Cerebellar nuclear complex (tissue), 1 donor: ENCODE measurements at regions not wholly inside any gene's neighbourhood (a gene's known extent, or its start where the extent isn't known, plus 50 kb on each side); places are given as distances from the start of the nearest gene placed in this dataset.
"Not testable (repeated sequence)": the region's sequence is repeated elsewhere in the genome, so short reads cannot be mapped to it uniquely, and the experiment has no call there.

Experiments used
- DNase-seq, 2 experiments: peaks; one replicate each; lab custom pipeline; 2025; lab: John Stamatoyannopoulos, UW

DNA sequence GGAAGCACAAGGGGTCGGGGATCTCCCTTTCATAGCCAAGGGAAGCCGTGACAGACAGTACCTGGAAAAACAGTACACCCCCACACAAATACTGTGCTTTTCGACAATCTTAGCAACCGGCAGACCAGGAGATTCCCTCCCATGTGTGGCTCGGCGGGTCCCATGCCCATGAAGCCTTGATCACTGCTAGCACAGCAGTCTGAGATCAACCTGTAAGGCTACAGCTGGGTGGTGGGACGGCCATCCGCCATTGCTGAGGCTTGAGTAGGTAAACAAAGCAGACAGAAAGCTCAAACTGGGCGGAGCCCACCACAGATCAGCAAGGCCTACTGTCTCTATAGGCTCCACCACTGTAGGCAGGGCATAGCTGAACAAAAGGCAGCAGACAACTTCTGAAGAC is 180.2 kb upstream of the SOX6 start:
- no peak for DNase-seq

DNA sequence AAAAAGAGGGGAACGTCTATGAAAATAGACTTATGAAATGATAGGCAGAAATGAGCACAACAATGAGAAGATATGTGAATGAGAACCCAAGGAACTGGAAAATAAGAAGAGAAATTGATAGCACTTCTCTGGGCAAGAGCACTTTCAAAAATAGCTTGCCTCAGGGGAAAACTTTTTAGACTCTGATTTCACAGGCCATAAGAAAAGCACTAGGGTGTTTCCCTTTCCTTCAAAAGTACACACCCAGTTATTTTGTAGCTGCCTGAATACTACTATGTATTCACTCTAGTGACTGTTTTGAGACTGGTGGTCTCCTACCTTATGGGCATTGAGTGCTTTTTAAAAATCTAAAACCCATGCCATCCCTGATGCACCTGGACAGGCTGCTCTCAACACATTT is 172.3 kb upstream of the SOX6 start:
- DNase-seq, result no peak

DNA sequence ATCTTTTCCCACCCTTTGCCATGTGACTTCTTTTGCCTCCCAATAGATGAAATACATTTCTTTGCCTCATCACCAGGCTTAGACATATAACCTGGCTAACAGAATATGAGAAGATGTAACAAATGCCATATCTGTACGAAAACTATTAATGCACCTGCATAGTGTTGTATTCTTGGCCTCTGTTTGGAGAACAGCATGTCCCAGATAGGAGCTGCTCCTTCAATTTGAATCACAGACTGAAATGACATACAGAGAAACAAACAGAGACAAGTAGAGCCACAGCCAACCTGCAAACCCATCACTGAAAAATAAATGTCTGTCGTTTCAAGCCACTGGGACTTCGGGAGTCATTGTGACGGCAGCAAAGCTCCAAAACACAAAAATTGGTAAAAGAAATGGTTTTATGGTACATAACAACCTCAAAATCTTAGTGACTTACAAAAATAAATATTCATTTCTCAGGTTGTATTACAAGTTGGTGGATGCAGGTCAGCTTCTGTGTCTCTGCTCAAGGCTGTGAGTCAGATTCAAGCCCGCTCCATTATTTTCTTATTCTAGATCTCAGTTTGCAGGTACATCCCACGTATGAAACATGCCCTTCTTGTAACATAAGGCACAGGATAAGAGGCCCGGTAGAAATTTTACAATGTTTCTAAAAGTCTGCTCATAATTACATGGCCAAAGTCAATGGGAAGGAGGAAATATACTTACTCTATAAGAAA is 171.3 kb upstream of the SOX6 start:
- DNase-seq, result no peak

DNA sequence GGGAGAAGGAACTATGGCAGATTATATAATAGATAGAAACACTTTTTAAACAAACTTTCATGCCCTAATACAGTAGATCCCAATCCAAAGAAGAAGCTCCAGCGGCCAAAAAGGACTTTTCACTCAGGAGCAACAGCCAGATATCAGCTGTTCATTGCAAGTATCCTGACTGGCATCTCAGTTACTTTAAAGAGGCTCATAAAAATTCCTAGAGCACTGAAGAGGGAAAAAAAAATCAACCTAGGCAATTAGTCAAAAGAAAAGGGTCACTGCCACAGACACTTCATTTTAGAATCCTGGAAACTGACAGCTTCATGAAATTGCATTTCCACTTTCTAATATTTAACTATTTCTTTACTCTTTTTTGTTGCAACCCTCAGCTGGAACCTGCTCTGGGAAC is 170.6 kb upstream of the SOX6 start:
- no peak for DNase-seq

DNA sequence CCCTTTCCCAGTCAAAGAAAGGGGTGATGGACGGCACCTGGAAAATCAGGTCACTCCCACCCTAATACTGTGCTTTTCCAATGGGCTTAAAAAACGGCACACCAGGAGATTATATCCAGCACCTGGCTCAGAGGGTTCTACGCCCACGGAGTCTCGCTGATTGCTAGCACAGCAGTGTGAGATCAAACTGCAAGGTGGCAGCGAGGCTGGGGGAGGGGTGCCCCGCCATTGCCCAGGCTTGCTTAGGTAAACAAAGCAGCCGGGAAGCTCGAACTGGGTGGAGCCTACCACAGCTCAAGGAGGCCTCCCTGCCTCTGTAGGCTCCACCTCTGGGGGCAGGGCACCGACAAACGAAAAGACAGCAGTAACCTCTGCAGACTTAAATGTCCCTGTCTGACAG is 164.4 kb upstream of the SOX6 start:
- not testable (repeated sequence) for DNase-seq

DNA sequence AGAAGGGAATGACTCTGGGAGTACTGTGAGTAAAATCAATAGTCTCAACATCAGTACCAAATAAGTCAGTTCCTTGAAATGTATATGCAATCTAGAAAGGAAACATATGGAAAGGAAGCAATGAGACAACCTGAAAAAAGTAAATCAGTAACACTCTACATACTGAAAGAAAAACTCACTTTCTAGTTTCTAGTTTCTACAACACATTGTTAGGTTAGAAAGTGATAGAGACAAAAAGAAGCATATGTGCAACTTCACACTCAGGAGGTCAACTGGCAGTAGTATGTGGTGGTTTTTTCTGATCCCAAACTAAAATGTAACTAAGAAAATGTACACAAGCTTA is 156.5 kb upstream of the SOX6 start:
- no peak for DNase-seq

DNA sequence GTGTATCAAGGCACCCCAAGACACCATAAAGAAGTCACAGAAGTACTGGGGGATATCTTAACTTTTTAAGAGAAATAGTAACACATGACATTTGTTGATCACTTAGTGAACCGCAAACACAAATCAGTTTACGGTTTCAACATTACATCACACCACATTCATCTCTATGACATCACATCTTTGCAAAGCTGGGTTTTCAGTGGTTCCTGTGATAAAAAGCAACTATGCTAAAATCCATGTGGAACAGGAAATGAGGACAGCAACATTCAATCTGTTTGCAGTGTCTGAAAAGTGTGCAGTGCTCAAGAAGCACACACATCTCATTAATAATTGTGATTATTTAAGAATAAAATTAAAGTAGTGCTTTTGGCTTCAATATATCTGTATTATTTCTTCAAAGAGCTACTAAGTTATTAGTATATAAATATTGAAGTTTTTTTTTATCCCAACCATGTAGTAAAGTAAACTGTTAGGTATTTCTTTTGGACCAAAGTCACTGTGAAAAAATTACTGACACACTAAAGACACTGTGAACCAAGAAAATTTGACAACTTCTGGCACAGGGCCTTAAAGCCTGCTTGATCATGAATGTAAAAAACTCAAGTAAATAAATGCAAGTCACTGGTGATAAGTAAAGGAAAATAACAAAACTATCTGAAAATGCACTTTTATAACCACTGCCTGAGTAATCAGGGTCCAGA is 156.0 kb upstream of the SOX6 start:
- no peak for DNase-seq

DNA sequence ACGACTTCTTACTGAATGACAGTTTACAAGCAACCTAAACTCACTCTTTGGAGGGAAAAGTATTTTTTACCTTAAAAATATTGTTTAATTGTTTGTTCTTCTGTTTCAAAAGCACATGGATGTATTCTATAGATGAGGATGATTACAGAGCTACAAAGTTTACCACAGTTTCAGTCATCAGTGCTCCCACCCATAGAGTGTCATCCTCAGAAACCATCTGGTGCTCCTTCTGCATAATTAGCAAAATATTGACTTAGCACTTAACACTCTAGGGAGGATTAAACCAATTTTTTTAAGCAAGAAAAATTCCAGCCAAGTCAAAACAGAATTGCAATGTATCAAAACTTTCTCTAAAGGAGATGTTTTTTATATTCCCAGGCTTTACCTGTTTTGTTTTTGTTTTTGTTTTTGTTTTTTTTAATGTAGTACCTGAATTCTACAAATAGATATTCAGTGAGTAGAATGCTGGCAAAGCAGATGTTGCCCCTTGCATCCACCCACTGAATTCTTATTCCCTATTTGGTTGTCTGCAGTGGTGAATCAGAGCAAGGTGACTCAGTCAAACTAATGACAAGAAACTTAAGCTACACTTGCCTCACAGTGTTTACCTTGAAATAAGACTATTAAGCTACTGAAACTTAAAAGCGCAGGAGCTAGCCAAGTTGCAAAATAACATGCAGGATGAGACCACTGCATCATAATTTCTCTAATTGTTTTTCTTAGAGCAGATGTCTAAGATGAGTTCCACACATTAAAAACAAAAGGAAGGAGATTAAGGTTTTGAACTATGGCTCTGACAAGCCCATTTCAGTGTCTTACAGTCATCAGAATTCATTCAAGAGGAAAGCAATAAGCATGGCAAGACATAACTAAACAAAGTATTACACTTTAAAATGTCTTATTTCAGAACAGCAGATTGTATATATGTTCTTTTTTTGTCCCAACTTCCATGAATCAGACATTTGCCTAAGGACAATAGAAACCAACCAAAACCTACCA is 155.1 kb upstream of the SOX6 start:
- DNase-seq, result no peak

DNA sequence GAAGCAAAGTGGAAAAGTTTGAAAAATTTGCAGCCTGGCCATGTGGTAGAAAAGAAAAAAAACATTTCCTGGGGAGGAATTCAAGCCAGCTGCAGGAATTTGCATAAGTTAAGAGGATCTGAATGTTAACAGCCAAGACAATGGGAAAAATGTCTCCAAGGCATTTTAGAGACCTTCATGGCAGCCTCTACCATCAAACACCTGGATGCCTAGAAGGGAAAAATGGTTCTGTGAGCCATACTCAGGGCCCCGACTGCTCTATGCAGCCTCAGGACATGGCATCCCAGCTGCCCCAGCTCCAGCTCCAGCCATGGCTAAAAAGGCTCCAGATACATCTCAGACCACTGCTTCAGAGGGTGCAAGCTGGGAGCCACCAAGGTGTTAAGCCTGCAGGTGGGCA is 149.1 kb upstream of the SOX6 start:
- DNase-seq, result no peak

DNA sequence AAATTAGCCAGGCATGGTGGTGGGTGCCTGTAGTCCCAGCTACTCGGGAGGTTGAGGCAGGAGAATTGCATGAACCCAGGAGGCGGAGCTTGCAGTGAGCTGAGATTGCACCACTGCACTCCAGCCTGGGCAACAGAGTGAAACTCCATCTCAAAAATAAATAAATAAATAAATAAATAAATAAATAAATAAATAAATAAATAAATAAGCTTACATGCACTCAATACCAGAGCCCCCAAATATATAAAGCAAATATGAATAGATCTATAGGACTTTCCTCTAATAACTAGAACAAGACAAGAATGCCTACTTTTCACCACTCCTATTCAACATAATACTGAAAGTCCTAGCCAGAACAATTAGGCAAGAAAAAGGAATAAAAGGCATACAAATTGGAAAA is 147.5 kb upstream of the SOX6 start:
- DNase-seq, result not testable (repeated sequence)

DNA sequence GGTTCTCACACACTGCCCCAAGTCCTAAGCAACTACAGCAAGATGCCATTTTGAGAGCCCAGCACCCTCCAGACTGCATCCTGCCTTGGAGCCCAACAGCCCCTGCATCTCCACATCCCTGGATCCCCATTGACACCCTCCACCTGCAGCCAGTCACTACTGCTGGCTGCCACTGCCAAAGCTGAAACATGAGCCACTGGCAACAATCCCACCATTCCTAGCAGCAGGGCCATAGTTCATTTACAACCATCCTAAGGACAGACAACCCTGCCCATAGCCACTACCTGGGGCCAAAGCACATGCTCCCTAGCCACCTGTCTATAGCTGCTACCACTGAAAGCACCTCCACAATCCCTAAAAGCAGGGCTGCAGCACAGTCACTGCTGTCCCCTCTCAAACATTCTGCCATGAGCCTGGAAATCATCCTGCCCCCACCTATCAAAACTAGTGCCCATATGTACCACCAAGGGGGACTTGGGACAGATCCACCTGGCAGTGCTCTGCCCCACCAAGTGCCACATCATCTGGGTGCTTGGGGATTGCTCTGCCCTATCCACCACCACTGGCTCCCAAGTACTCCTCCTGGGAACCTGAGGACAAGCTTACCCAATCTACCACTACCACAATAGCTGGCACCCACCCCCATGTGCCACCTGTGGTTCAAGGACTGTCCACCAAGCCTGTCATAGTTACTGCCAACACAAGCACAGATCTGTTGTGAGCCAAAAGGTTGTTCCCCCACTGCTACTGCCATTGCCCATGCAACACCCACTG is 138.8 kb upstream of the SOX6 start:
- DNase-seq, result no peak

DNA sequence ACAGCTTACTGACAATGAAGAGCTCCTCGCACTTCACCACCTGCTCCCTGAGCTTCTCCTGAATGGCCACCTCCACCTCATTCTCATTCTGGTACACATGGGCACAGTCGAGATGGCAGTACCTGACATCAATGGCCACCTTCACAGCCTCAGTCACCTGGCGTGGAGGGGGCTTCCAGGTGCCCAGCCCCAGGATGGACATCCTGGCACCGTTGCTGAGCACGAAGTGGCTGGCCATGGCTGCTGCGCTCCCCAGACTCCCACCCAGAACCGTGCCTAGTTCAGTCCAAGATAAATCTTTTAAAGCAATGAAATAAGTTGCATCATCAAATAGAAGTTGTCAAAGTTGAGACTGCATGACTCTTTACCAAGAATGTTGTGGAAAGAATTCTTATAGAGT is 128.1 kb upstream of the SOX6 start:
- no peak for DNase-seq

DNA sequence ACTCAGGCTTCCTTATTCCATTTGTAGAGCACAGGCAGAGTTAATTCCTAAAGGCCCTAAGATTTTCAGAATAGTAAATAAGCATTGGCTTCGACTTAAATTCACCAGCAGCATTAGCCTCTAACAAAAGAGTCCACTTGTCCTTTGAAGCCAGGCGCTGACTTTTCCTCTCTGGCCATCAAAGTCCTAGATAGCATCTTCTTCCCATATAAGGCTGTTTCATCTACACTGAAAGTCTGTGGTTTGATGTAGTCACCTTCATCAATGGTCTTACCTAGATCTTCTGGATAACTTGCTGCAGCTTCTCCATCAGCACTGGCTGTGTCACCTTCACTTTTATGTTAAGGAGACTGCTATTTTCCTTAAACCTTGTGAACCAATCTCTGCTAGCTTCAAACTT is 118.3 kb upstream of the SOX6 start:
- no peak for DNase-seq

DNA sequence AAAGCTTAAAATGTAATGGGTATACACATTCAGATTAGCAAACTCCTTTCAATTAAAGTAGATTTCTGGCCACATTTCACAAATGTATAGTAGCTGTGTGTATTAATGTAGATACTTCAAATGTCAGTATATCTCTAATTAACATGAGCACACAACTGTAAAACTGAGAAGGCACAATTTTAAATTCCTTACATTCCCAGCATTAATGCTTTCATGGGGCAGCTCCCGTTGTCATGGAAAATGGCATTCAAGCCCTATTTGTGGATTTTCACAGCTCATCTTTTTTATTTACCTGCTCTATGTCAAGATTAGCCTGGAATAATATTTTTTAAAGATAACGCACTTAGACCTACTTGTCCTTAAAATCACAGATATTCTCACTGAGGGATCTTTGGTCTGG is 113.6 kb upstream of the SOX6 start:
- no peak for DNase-seq

DNA sequence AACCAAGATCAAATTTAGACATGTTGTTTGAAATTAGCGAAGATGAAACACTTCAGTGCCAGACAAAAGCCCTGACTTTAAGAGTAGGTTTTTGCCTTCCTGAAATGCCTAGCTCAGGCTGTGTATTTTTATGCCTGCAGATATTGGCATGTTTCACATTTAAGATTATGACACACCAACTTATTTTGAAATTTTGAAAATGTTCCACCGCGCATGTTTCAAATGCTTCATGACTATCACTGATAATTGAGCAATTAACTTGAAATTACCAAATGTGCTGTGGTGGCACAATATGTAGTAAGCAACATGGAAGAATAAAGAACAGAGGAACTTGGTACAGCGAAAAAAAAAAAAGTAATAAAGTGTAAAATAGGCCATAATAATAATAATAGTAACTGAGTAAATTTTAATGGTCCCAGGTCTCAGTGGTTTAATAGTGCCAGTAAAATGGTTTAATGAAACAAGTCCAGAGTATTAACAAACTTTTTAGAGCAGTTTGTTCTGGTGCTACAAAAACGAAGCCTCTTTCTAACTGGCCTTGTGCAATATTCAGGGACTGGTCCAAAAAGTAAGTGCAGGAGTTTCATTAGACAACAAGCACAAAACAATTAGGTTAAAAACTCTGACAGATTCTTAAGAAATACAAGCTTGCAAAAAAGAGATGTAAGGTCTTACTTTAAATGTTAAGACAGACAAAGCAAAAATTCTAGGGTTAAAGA is 112.5 kb upstream of the SOX6 start:
- no peak for DNase-seq

DNA sequence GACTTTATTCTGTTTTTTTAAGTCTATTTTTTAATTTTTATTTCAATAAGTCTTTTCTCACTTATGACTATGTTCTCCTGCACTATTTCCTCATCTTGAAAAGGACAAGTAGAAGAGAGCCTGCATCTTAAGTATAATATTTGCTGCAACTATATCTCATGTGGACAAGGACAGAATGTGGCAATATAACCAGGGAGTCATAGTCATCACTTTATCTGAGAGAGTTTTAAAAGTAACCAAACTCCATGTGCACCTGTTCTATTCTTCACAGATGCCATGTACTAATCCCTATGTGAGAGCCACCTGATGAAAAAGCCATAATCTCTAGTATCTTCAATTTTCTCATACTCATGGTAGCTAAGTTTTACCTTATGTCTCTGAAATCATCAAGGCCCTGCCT is 104.2 kb upstream of the SOX6 start:
- no peak for DNase-seq

DNA sequence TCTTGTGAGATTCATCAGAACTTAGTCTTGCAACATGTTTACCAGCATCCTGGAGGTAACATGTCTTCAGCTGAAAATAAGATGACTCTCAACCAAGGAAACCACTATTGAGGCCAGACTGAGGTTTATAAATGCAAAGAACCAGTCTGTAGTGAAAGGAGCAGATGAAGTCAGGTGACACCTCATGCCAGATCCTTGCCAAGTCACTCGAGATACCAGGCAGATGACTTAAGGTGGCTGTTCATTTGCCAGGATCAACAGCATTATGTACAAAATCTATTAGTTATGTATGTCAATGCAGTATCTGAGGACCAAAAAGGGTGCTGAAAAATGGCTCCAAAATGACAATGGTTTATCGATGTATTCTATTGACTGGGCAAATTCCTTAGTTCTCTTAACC is 100.0 kb upstream of the SOX6 start:
- no peak for DNase-seq

DNA sequence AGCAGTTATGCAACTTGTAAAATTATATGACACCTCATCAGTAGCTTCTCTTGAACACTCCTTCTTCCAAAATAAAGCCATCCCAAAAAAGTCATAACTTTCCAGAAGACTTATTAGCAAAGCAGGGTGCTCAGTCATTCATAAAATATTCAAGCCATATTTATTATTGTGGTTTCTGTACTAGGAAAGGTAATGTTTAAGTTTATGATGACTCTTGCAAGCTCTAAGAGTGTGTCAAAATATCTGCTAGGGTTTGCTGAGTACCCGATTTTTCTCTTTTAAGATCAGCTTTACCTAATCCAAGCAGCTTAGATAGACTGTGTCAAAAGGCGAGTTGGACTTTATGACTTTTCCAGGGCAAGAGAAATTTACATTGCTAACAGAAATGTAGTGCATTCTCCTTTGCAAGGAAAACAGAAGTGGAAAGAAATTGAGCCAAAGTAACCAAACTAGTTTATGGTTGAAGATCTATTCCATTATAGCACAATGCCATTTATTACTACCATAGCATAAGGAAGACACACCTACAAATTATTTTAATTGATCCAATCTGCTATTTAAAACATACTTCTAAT is 98.0 kb upstream of the SOX6 start:
- DNase-seq, result no peak

DNA sequence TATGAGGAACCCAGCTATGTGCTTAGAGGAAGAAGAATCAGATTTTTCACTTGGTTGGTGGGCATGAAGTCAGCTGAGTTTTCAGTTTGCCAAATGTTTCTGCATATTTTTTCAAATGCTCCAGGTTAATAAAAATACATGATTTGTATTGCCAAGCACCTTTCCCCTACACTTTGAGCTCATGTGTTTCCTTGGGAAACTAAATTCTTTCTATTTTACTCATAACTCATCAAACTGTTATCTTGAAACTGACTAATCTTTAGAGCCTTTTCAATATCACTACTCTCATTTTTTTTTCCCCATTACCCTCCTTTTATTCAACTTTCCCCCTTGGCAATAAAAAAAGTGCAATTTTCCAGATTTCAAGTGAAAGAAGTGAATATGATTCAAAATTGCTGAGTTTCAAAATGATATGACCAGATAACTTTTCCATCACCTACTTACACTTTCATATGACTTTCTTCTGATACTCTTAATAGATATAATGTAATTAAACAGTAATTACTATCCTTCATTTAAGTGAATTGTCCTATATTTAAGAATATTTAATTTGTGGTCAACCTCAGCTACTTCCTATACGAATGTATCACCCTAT is 91.9 kb upstream of the SOX6 start:
- no peak for DNase-seq

DNA sequence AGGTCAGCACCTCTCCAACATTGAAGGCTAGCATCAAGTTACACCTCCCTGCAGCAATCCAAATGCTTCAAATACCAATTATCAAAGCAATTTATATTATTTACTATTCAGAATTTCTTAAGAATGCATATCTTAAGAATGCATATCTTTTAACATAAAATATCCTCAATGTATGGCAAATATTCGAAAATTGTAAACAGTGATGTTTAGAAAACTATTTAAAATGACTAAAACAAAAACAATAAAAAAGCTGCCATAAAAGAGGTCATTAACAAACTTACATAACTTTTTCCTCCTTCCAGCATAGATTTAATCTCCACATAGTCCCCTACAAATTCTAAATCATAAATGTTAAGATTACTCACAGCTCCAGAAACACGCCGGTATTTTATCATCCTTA is 85.1 kb upstream of the SOX6 start:
- DNase-seq, result no peak

DNA sequence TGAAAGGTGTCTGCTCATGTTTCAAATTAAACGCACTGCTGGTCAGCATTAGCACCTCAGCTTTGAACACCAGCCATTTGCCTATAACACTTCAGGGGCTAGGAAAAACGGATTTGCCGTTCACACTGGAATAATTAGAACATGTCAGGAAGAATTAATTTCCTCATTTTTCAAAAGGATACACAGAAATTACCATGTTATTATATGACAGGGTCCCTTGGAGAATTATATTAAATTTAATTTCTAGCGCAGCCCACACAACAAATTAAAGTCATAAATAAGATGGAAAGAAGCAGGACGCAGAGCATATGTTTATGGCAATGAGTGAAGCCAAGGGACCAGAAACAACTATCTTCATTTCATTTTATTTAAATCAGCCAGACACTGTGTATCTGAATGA is 83.8 kb upstream of the SOX6 start:
- DNase-seq, result no peak
